ENCODE measurements at regions not wholly inside any gene's neighbourhood (a gene's known extent, or its start where the extent isn't known, plus 50 kb on each side); places are given as distances from the start of the nearest gene placed in this dataset.
"Not testable (repeated sequence)": the region's sequence is repeated elsewhere in the genome, so short reads cannot be mapped to it uniquely, and the experiment has no call there.

GRCh38 chr2:131724019-131724418 is 196.3 kb downstream of the CCDC74A start:
- Histone ChIP-seq H3K79me2 (ENCODE audit: low read length) (no peaks in the 10 kb centered on the region), H3K9me2 (replicated peaks; ENCODE audit: insufficient read depth, low read length) (no peaks in the 10 kb centered on the region), H3K9ac (ENCODE audit: low read length) (no peak overlapping the region), H2AFZ (ENCODE audit: low read length) (no peak overlapping the region), H3K4me1 (ENCODE audit: low read length) (no peaks in the 10 kb centered on the region), H4K20me1 (ENCODE audit: insufficient read depth, low read length) (no peaks in the 10 kb centered on the region), H3K36me3 (replicated peaks; ENCODE audit: insufficient read depth, low read length) (no peaks in the 10 kb centered on the region), H3K27ac (ENCODE audit: low read length) (no peak overlapping the region), H3K9me3 (replicated peaks; ENCODE audit: insufficient read depth, low read length) (no peaks in the 10 kb centered on the region), H3K4me2 (ENCODE audit: low read depth, low read length) (no peak overlapping the region), H3F3A (ENCODE audit: insufficient read depth, low read length) (no peaks in the 10 kb centered on the region; the same call in 1 of the 2 replicates), H3K27me3 (replicated peaks; ENCODE audit: insufficient read depth, low read length) (no peaks in the 10 kb centered on the region), H3K4me3 (ENCODE audit: low read length) (no peak overlapping the region)
- no peak for DNase-seq
- no peak for TF ChIP-seq CTCF (IDR thresholded peaks at IDR 0.05; ENCODE audit: low read length)
- no peak for TF ChIP-seq EZH2phosphoT487 (IDR thresholded peaks at IDR 0.05; ENCODE audit: low read length)
- no peak for TF ChIP-seq EZH2 (optimal IDR thresholded peaks at IDR 0.05; ENCODE audit: low read depth, low read length)

GRCh38 chr2:131728451-131728850 is 200.8 kb downstream of the CCDC74A start:
- not testable (repeated sequence) for H3K9ac ChIP-seq (ENCODE audit: low read length); H3F3A ChIP-seq (ENCODE audit: insufficient read depth, low read length); H3K79me2 ChIP-seq (ENCODE audit: low read length); H4K20me1 ChIP-seq (ENCODE audit: insufficient read depth, low read length); H3K4me2 ChIP-seq (ENCODE audit: low read depth, low read length); DNase-seq; H3K4me3 ChIP-seq (ENCODE audit: low read length); H3K9me2 ChIP-seq (replicated peaks; ENCODE audit: insufficient read depth, low read length); H3K36me3 ChIP-seq (replicated peaks; ENCODE audit: insufficient read depth, low read length); H3K9me3 ChIP-seq (replicated peaks; ENCODE audit: insufficient read depth, low read length); H3K4me1 ChIP-seq (ENCODE audit: low read length); H3K27me3 ChIP-seq (replicated peaks; ENCODE audit: insufficient read depth, low read length); H2AFZ ChIP-seq (ENCODE audit: low read length); H3K27ac ChIP-seq (ENCODE audit: low read length)

- not testable (repeated sequence) for H3K4me3 ChIP-seq (ENCODE audit: low read length); H3K4me2 ChIP-seq (ENCODE audit: low read depth, low read length); H3K4me1 ChIP-seq (ENCODE audit: low read length); H3K27ac ChIP-seq (ENCODE audit: low read length); H3K79me2 ChIP-seq (ENCODE audit: low read length); H3K9ac ChIP-seq (ENCODE audit: low read length); H3K36me3 ChIP-seq (replicated peaks; ENCODE audit: insufficient read depth, low read length); H2AFZ ChIP-seq (ENCODE audit: low read length); H3K9me2 ChIP-seq (replicated peaks; ENCODE audit: insufficient read depth, low read length); H3K27me3 ChIP-seq (replicated peaks; ENCODE audit: insufficient read depth, low read length); H3F3A ChIP-seq (ENCODE audit: insufficient read depth, low read length); DNase-seq; H3K9me3 ChIP-seq (replicated peaks; ENCODE audit: insufficient read depth, low read length); H4K20me1 ChIP-seq (ENCODE audit: insufficient read depth, low read length)
These were observed 205.8 kb downstream of the CCDC74A start for GRCh38 chr2:131733530-131733929.

GRCh38 chr2:131736406-131736805 is 208.7 kb downstream of the CCDC74A start:
- not testable (repeated sequence) for H3K9ac ChIP-seq (ENCODE audit: low read length); H3F3A ChIP-seq (ENCODE audit: insufficient read depth, low read length); H3K27me3 ChIP-seq (replicated peaks; ENCODE audit: insufficient read depth, low read length); H3K4me3 ChIP-seq (ENCODE audit: low read length); H3K79me2 ChIP-seq (ENCODE audit: low read length); H3K27ac ChIP-seq (ENCODE audit: low read length); H3K36me3 ChIP-seq (replicated peaks; ENCODE audit: insufficient read depth, low read length); H3K9me2 ChIP-seq (replicated peaks; ENCODE audit: insufficient read depth, low read length); H3K4me2 ChIP-seq (ENCODE audit: low read depth, low read length); H4K20me1 ChIP-seq (ENCODE audit: insufficient read depth, low read length); DNase-seq; H3K9me3 ChIP-seq (replicated peaks; ENCODE audit: insufficient read depth, low read length); H3K4me1 ChIP-seq (ENCODE audit: low read length); H2AFZ ChIP-seq (ENCODE audit: low read length)

- not testable (repeated sequence) for H3K79me2 ChIP-seq (ENCODE audit: low read length); H3K9me2 ChIP-seq (replicated peaks; ENCODE audit: insufficient read depth, low read length); H3K4me1 ChIP-seq (ENCODE audit: low read length); H3K36me3 ChIP-seq (replicated peaks; ENCODE audit: insufficient read depth, low read length); H3K27me3 ChIP-seq (replicated peaks; ENCODE audit: insufficient read depth, low read length); H3K9ac ChIP-seq (ENCODE audit: low read length); H3F3A ChIP-seq (ENCODE audit: insufficient read depth, low read length); H3K27ac ChIP-seq (ENCODE audit: low read length); H4K20me1 ChIP-seq (ENCODE audit: insufficient read depth, low read length); H2AFZ ChIP-seq (ENCODE audit: low read length); H3K4me3 ChIP-seq (ENCODE audit: low read length); H3K4me2 ChIP-seq (ENCODE audit: low read depth, low read length); DNase-seq; H3K9me3 ChIP-seq (replicated peaks; ENCODE audit: insufficient read depth, low read length)
These were observed 210.8 kb downstream of the CCDC74A start for GRCh38 chr2:131738533-131738932.

- not testable (repeated sequence) for H3K4me3 ChIP-seq (ENCODE audit: low read length); H3K9ac ChIP-seq (ENCODE audit: low read length); DNase-seq; H4K20me1 ChIP-seq (ENCODE audit: insufficient read depth, low read length); H3K4me2 ChIP-seq (ENCODE audit: low read depth, low read length); H2AFZ ChIP-seq (ENCODE audit: low read length); H3K27me3 ChIP-seq (replicated peaks; ENCODE audit: insufficient read depth, low read length); H3K79me2 ChIP-seq (ENCODE audit: low read length); H3K9me2 ChIP-seq (replicated peaks; ENCODE audit: insufficient read depth, low read length); H3F3A ChIP-seq (ENCODE audit: insufficient read depth, low read length); H3K36me3 ChIP-seq (replicated peaks; ENCODE audit: insufficient read depth, low read length); H3K27ac ChIP-seq (ENCODE audit: low read length); H3K9me3 ChIP-seq (replicated peaks; ENCODE audit: insufficient read depth, low read length); H3K4me1 ChIP-seq (ENCODE audit: low read length)
These were observed 211.3 kb downstream of the CCDC74A start for GRCh38 chr2:131738996-131739434.

Data from MM.1S (cell line).